Loucy (cell line): ENCODE measurements at regions not wholly inside any gene's neighbourhood (a gene's known extent, or its start where the extent isn't known, plus 50 kb on each side); places are given as distances from the start of the nearest gene placed in this dataset.

ENCODE experiments used
- H2AFZ ChIP-seq: fragments of 200-600 bp; sonication (generic); 2 replicates; pipeline ENCODE4 v1.6.0; 2016; ENCODE audit warnings: antibody characterized with exemption, mild to moderate bottlenecking, low read length, moderate library complexity
- H3F3A ChIP-seq: fragments of 200-600 bp; 2 replicates; pipeline ENCODE4 v1.6.0; 2016; ENCODE audit warnings: antibody characterized with exemption, low read depth, mild to moderate bottlenecking
- H3K27me3 ChIP-seq: fragments of 200-600 bp; sonication (generic); 2 replicates; pipeline ENCODE4 v1.6.1; 2014; ENCODE audit warnings: low read length, mild to moderate bottlenecking; ENCODE audit not compliant: insufficient read depth, poor library complexity, severe bottlenecking
- H3K36me3 ChIP-seq: fragments of 200-600 bp; sonication (generic); 2 replicates; pipeline ENCODE4 v1.6.1; 2016; ENCODE audit warnings: low read length; ENCODE audit not compliant: insufficient read depth
- H3K4me1 ChIP-seq: fragments of 200-600 bp; sonication (generic); 2 replicates; pipeline ENCODE4 v1.5.1; 2014; ENCODE audit warnings: low read length, mild to moderate bottlenecking; ENCODE audit not compliant: insufficient read depth, poor library complexity, severe bottlenecking
- H3K4me2 ChIP-seq: fragments of 200-600 bp; sonication (generic); 2 replicates; pipeline ENCODE4 v1.6.0; 2014; ENCODE audit warnings: antibody characterized with exemption, low read length, low read depth, mild to moderate bottlenecking; ENCODE audit not compliant: poor library complexity, severe bottlenecking
- H3K4me3 ChIP-seq: fragments of 200-600 bp; sonication (generic); 2 replicates; pipeline ENCODE4 v1.5.1; 2014; ENCODE audit warnings: low read length, mild to moderate bottlenecking, mixed read lengths; ENCODE audit not compliant: poor library complexity, severe bottlenecking
- H3K79me2 ChIP-seq: fragments of 200-600 bp; sonication (generic); 2 replicates; pipeline ENCODE4 v1.6.1; 2014; ENCODE audit warnings: low read length; ENCODE audit not compliant: insufficient read depth
- H3K9ac ChIP-seq: fragments of 200-600 bp; sonication (generic); 2 replicates; pipeline ENCODE4 v1.6.0; 2014; ENCODE audit warnings: mild to moderate bottlenecking, low read depth, low read length, moderate library complexity; ENCODE audit not compliant: poor library complexity, severe bottlenecking
- H3K9me2 ChIP-seq: fragments of 200-600 bp; sonication (generic); replicated peaks from 2 replicates; pipeline ENCODE4 v1.6.1; 2016; ENCODE audit warnings: low read depth, low read length, mixed read lengths
- H3K9me3 ChIP-seq: fragments of 200-600 bp; sonication (generic); 2 replicates; pipeline ENCODE4 v1.6.1; 2014; ENCODE audit warnings: mild to moderate bottlenecking, antibody characterized with exemption, low read length, low read depth; ENCODE audit not compliant: insufficient read depth
- H4K20me1 ChIP-seq: fragments of 200-600 bp; sonication (generic); 2 replicates; pipeline ENCODE4 v1.6.0; 2014; ENCODE audit warnings: antibody characterized with exemption, low read length, mild to moderate bottlenecking; ENCODE audit not compliant: insufficient read depth, poor library complexity, severe bottlenecking
- CTCF ChIP-seq: fragments of 200-600 bp; sonication (generic); conservative IDR thresholded peaks from 2 replicates; pipeline ENCODE4 v1.5.1; 2014; ENCODE audit warnings: mild to moderate bottlenecking, antibody characterized with exemption, low read length
- EZH2phosphoT487 ChIP-seq: fragments of 200-600 bp; IDR thresholded peaks from 2 replicates; pipeline ENCODE4 v1.6.1; 2018; ENCODE audit warnings: antibody characterized with exemption, mild to moderate bottlenecking, moderate library complexity, borderline replicate concordance

- H3K9ac ChIP-seq: no peak overlapping the region
- no peak overlapping the region for H2AFZ ChIP-seq
- no peak for TF ChIP-seq EZH2phosphoT487
- TF ChIP-seq CTCF: no peak
- H3K4me1 ChIP-seq: no peaks in the 10 kb centered on the region
- no peak overlapping the region for H3K4me2 ChIP-seq
- no peaks in the 10 kb centered on the region for H3K79me2 ChIP-seq
- H3F3A ChIP-seq: no peaks in the 10 kb centered on the region
- no peaks in the 10 kb centered on the region for H3K27me3 ChIP-seq
- no peak overlapping the region for H3K4me3 ChIP-seq
- no peaks in the 10 kb centered on the region for H3K36me3 ChIP-seq
- no peaks in the 10 kb centered on the region for H3K9me2 ChIP-seq
- no peaks in the 10 kb centered on the region for H3K9me3 ChIP-seq
- H4K20me1 ChIP-seq: no peaks in the 10 kb centered on the region
These were observed 678.4 kb upstream of the DIAPH2 start for GRCh38 chrX:96006281-96006680.

- Histone ChIP-seq H4K20me1 (no peaks in the 10 kb centered on the region), H3K4me2 (no peak overlapping the region), H3K79me2 (no peaks in the 10 kb centered on the region), H3K9me2 (no peaks in the 10 kb centered on the region), H2AFZ (no peak overlapping the region), H3K9me3 (no peaks in the 10 kb centered on the region), H3K4me1 (no peaks in the 10 kb centered on the region), H3F3A (no peaks in the 10 kb centered on the region), H3K4me3 (no peak overlapping the region), H3K27me3 (no peaks in the 10 kb centered on the region), H3K36me3 (no peaks in the 10 kb centered on the region), H3K9ac (no peak overlapping the region)
- TF ChIP-seq CTCF: no peak
- no peak for TF ChIP-seq EZH2phosphoT487
These were observed 657.2 kb upstream of the DIAPH2 start for GRCh38 chrX:96027407-96027806.

- TF ChIP-seq EZH2phosphoT487: no peak
- TF ChIP-seq CTCF: no peak
- no peaks in the 10 kb centered on the region for H4K20me1 ChIP-seq
- H3K9me3 ChIP-seq: no peaks in the 10 kb centered on the region
- no peaks in the 10 kb centered on the region for H3K79me2 ChIP-seq
- H3K27me3 ChIP-seq: no peaks in the 10 kb centered on the region
- H3K36me3 ChIP-seq: no peaks in the 10 kb centered on the region
- no peaks in the 10 kb centered on the region for H3F3A ChIP-seq
- H3K9me2 ChIP-seq: no peaks in the 10 kb centered on the region
- H3K9ac ChIP-seq: no peak overlapping the region
- no peaks in the 10 kb centered on the region for H3K4me1 ChIP-seq
- H3K4me3 ChIP-seq: no peak overlapping the region
- no peak overlapping the region for H2AFZ ChIP-seq
- H3K4me2 ChIP-seq: no peak overlapping the region
These were observed 632.6 kb upstream of the DIAPH2 start for GRCh38 chrX:96052078-96052477.
